Tibial artery (tissue), 4 donors: ENCODE measurements at regions not wholly inside any gene's neighbourhood (a gene's known extent, or its start where the extent isn't known, plus 50 kb on each side); places are given as distances from the start of the nearest gene placed in this dataset.
"Not testable (repeated sequence)": the region's sequence is repeated elsewhere in the genome, so short reads cannot be mapped to it uniquely, and the experiment has no call there.

Experiments used
- DNase-seq, 2 donors: peaks; one replicate each; pipeline ENCODE4 v3.0.0-alpha.2; 2019
- H3K27ac ChIP-seq, 2 donors: fragments of 200-600 bp; sonication (generic) in 1 of 2; 1 replicate in 1 of 2; 2 replicates in 1 of 2; pipeline ENCODE4 v1.5.1; 2018 to 2019; ENCODE audit warnings: mild to moderate bottlenecking in 1 of 2
- H3K27me3 ChIP-seq, 2 donors: fragments of 200-600 bp; sonication (generic) in 1 of 2; one replicate each; pipeline versions ENCODE4 v1.5.1 to v1.6.0; 2016 to 2019
- H3K36me3 ChIP-seq, 3 donors: fragments of 200-600 bp; sonication (generic) in 2 of 3; one replicate each; pipeline ENCODE4 v1.5.1; 2016 to 2019; ENCODE audit warnings: mild to moderate bottlenecking in 2 of 3
- H3K4me1 ChIP-seq, 4 donors: fragments of 200-600 bp; sonication (generic) in 2 of 4; 1 replicate in 3 of 4; 2 replicates in 1 of 4; pipeline ENCODE4 v1.5.1; 2016 to 2019
- H3K4me3 ChIP-seq, 2 donors: fragments of 200-600 bp; sonication (generic) in 1 of 2; 1 replicate in 1 of 2; 2 replicates in 1 of 2; pipeline ENCODE4 v1.5.1; 2018 to 2019; ENCODE audit warnings: mild to moderate bottlenecking in 2 of 2
- H3K9me3 ChIP-seq, 3 donors: fragments of 200-600 bp; sonication (generic) in 1 of 3; one replicate each; pipeline ENCODE4 v1.5.1; 2016 to 2019
- CTCF ChIP-seq, 2 experiments: fragments of 200-600 bp in 1 of 2; fragments of 450-650 bp in 1 of 2; IDR thresholded peaks; one replicate each; pipeline ENCODE4 v1.5.1; 2017 to 2019; ENCODE audit warnings: antibody characterized with exemption in 2 of 2, mild to moderate bottlenecking in 1 of 2, moderate library complexity in 1 of 2
- intact Hi-C: fragments of 100-400 bp; cut with DNase I; formaldehyde crosslinking; loops from one replicate; pipeline ENCODE4 v1.15.0; 2023; ENCODE audit warnings: low total_unique reads

DNA sequence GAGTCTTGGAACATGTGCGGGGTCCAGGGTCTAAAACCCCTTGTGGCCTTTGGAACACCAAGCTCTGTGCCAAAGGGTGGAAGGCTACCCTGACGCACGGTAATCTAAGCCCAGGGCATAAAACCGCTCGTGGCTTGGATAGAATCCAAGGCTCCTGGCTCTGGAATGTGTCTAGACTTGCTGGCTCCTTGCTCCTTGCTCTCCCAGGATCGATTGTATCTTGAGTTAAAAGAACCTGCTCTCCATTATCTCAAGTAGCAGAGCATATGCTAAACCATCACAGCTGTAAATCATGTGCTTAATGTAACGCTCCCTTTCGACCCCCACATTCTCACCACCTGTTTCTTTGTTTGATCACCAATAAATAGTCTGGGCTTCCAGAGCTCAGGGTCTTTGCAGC lies 50.3 kb downstream of the TLCD4 start:
- H3K4me3 ChIP-seq, intact Hi-C loops, H3K9me3 ChIP-seq, H3K27me3 ChIP-seq, DNase-seq, H3K27ac ChIP-seq: not testable (repeated sequence)
- Histone ChIP-seq H3K36me3 (peaks cover 8 to 19% (median 11%) of the 10 kb centered on the region in 3 donors), H3K4me1 (peaks cover 0 to 21% (median 2%) of the 10 kb centered on the region in 4 donors)

DNA sequence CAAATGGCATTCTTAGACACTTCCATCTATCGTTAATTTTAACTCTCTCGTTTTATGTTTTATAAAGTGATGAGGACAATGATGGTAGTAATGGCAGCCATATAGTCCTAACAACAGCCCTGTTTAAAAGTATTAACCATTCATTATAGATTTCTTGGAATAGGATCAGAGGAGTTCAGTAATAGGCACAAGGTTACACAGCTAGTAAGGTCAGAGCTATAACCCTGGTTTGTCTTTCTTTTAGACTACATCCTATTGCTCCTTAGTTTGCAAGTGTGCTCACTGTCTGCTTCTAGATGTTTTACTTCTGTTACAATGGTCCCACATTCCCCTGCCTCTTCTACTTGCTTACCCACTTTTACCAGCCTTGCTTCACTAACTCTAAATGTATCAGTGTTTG lies 50.9 kb downstream of the TLCD4 start:
- Histone ChIP-seq H3K27ac (no peak overlapping the region), H3K4me3 (no peak overlapping the region), H3K9me3 (peaks cover 0 to 8% (median 6%) of the 10 kb centered on the region in 3 donors), H3K36me3 (peaks cover 8 to 19% (median 11%) of the 10 kb centered on the region in 3 donors), H3K4me1 (peaks cover 0 to 21% (median 2%) of the 10 kb centered on the region in 4 donors), H3K27me3 (no peaks in the 10 kb centered on the region)
- no peak for TF ChIP-seq CTCF (IDR thresholded peaks at IDR 0.05)
- DNase-seq, result no peak
- intact Hi-C loops, result no loop called here

- H3K9me3 ChIP-seq, result peaks cover 0 to 6% (median 5%) of the 10 kb centered on the region in 3 donors
- DNase-seq, result no peak
- no peak overlapping the region for H3K27ac ChIP-seq
- no peaks in the 10 kb centered on the region for H3K27me3 ChIP-seq
- H3K4me3 ChIP-seq, result no peak overlapping the region
- intact Hi-C loops, result no loop called here
- no peak for TF ChIP-seq CTCF (IDR thresholded peaks at IDR 0.05)
- H3K36me3 ChIP-seq, result peaks cover 5 to 12% (median 9%) of the 10 kb centered on the region in 3 donors
- H3K4me1 ChIP-seq, result peaks cover 0 to 21% (median 2%) of the 10 kb centered on the region in 4 donors
Observed at GRCh38 chr1:95168761-95169351, 51.7 kb downstream of the TLCD4 start.

DNA sequence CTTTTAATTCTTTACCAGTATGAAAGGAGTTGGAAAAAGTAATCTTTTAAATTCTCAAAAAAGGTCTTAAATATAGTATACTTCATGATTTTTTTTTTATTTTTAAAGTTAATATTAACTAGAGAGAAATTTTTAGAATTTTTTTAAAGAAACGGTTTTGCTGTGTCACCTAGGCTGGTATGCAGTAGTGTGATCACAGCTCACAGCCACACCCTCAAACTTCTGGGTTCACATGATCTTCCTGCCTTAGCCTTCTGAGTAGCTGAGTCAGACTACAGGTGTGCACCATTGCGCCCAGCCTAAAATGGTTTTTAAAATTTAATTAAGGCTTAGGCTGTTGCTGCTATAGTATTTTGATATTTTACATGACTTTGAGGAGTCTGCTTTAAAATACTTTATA lies 52.4 kb downstream of the TLCD4 start:
- no peak overlapping the region for H3K27ac ChIP-seq
- H3K4me1 ChIP-seq, result peaks cover 0 to 21% (median 2%) of the 10 kb centered on the region in 4 donors
- intact Hi-C loops, result no loop called here
- DNase-seq, result no peak
- H3K4me3 ChIP-seq, result no peak overlapping the region
- H3K27me3 ChIP-seq, result no peaks in the 10 kb centered on the region
- TF ChIP-seq CTCF (IDR thresholded peaks at IDR 0.05), result no peak
- H3K36me3 ChIP-seq, result peaks cover 0 to 6% (median 5%) of the 10 kb centered on the region in 3 donors
- no peaks in the 10 kb centered on the region for H3K9me3 ChIP-seq

- no peaks in the 10 kb centered on the region for H3K27me3 ChIP-seq
- H3K4me1 ChIP-seq, result peaks cover 0 to 21% (median 2%) of the 10 kb centered on the region in 4 donors
- no peak overlapping the region for H3K4me3 ChIP-seq
- TF ChIP-seq CTCF (IDR thresholded peaks at IDR 0.05), result no peak
- no peaks in the 10 kb centered on the region for H3K9me3 ChIP-seq
- DNase-seq, result no peak
- H3K27ac ChIP-seq, result no peak overlapping the region
- peaks cover 4 to 8% (median 7%) of the 10 kb centered on the region in 3 donors for H3K36me3 ChIP-seq
- intact Hi-C loops, result loop anchor here (10.0 kb wide), 1 partner anchor 53 kb away; no protein-coding TSS in a partner anchor
Observed at GRCh38 chr1:95171270-95172245, 54.4 kb downstream of the TLCD4 start.

- Histone ChIP-seq H3K27me3 (no peaks in the 10 kb centered on the region), H3K4me1 (peaks cover 0 to 14% (median 10%) of the 10 kb centered on the region in 4 donors), H3K27ac (no peak overlapping the region), H3K9me3 (no peaks in the 10 kb centered on the region), H3K4me3 (no peak overlapping the region), H3K36me3 (peaks cover 4 to 8% (median 7%) of the 10 kb centered on the region in 3 donors)
- no peak for DNase-seq
- no peak for TF ChIP-seq CTCF (IDR thresholded peaks at IDR 0.05)
- intact Hi-C loops, result loop anchor here (10.0 kb wide), 1 partner anchor 48 kb away; no protein-coding TSS in a partner anchor
Observed at GRCh38 chr1:95176861-95177260, 57.1 kb upstream of the RWDD3 start.
